ENCODE measurements at regions not wholly inside any gene's neighbourhood (a gene's known extent, or its start where the extent isn't known, plus 50 kb on each side); places are given as distances from the start of the nearest gene placed in this dataset.

DNA sequence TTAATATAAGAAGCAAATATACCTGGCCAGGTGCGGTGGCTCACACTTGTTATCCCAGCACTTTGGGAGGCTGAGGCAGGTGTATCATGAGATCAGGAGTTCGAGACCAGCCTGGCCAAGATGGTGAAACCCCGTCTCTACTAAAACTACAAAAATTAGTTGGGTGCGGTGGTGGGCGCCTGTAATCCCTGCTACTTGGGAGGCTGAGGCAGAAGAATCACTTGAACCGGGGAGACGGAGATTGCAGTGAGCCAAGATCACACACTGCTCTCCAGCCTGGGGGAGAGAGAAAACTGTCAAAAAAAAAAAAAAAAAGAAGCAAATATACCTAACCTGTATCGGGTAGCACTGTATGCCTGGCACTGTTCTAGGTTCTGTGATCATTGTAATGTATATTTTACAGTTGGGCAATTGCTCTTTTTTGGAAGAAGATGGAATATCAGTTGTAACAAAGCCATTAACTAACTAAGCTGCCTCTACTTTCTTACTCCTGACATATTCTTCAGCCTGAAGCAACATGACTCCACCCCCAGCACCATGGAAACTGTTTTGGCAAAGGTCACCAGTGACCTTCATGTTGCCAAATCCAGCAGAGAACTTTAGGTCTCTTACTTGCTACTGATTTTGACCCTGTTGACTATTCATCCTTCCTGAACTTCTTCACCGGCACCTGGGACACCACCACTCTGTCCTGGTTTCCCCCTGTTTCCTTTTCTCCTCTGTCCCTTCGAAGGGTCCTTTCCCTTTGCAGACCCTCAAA, 203.8 kb downstream of the RPLP1 start:
- DNase-seq (ENCODE audit: low read depth): no peak

DNA sequence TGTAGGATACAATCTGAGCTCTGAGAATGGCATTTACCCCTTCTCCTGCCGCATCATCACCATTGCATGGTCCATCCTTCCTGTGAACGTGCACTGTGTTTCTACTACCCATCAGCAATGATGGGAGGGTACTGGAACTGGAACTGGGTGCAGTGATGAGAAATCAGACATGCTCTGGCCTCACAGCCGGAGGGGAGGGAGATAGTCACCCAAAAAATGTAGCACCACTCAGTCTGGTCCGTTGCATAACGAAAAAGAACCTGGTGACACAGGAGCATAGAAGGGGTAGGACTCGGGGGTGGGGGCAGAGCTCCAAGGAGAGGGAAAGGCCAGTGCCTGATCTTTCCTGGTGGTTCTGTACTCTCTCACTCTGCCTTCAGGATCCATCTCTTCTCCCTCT, 205.0 kb downstream of the RPLP1 start:
- no peak for DNase-seq (ENCODE audit: low read depth)

DNA sequence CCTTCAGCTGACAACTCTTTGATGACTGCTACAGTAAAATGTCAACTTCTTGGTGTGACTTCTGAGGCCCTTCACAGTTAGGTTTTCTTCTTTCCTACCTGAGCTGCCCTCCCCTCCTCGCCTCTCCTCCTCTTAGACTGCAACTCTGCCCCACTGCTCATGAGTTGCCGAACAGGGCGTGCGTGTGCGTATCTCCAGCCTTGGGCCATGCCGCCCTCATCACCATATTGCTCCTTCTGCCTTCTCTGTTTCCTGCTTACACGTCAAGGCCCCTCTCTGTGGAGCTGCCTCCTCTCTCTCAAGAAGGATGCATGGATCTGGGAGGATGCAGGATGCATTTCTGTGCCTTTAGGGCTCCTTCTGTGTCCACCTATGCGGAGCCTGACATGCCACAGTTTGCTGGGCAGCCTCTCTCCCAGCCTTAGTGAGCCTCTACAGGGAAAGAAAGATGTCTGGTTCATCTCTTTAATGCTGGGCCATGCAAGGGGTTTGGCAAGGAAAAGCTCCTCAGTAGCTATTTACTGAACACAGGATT, 205.9 kb downstream of the RPLP1 start:
- DNase-seq (ENCODE audit: low read depth): no peak

DNA sequence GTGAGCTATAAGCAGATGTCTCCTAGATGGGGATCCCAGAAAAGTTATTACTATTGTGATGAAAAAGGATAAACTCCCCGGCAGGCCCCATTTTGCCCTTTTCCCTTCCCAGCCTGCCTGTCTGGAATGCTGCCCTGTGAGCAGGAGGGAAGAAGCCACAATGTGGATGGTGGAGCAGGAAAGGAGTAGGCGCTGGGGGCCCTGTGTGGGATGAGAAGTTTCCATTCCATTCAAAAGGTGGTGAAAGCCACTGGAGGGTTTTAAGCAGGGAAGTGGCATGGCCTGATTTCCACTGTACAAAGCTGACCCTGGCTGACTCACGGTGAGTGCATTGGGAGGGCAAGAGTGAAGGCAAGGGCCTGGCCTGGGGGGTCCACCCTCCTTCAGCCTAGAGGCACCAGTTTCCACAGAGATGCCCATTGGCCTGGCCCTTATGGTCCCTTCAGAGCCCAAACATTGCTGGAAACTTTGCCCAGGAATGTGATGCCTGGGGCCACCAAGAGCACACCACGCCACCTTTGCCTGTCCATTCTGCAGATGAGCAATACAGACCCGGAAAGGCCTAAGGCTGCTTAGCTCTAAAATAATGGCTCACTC, 206.9 kb downstream of the RPLP1 start:
- DNase-seq (ENCODE audit: low read depth): no peak

DNA sequence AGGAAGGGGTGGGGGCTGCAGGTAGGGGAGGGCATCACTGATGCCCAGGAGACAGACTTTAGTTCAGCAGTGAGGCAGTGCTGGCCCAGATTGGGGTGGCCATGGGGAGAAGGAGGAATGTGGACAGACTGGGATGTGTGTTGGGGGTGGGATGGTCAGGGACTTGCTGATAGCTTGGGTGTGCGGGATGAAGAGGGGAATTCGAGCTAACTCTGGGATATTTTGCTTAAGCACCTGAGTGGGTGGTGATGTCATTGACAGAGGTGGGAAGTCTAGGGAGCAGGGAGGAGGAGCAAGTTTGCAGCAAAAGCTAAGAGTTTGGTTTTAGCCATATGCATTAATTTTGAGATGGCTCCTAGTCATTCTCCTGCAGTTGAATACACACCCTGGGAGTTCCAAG, 207.5 kb downstream of the RPLP1 start:
- no peak for DNase-seq (ENCODE audit: low read depth)

DNA sequence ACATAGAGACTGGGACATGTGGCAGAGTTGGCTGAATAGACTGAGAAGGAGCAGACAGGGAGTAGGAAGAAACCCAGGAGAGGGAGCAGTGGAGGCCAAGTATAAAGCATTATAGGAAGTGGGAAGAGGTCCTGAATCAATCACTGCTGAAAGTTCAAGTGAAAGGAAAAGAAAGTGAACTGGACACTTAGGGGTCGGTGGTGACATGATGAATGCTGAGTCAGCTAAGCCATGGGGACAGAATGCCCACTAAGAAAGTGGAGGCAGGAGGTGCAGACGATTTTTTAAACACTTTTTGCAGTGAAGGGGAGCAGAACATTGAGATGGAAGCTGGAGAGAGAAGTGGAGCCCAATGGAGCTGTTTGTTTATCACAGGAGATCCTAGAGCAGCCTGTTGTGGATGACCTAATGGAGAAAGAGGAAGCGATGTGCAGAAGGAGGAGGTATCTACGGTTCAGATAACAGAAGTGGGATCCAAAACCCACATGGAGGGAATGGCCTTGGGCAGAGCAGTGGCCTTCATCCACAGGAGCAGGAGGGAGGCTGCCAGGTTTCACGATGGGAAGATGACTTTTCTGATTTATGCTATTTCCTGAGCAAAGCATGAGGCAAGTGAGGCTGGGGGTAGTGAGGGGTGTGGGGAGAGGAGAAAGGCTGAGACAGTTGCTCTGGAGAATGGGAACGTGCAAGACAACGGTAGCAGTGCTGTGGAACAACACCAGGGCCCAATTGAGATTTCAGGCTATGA, 208.2 kb downstream of the RPLP1 start:
- no peak for DNase-seq (ENCODE audit: low read depth)

DNA sequence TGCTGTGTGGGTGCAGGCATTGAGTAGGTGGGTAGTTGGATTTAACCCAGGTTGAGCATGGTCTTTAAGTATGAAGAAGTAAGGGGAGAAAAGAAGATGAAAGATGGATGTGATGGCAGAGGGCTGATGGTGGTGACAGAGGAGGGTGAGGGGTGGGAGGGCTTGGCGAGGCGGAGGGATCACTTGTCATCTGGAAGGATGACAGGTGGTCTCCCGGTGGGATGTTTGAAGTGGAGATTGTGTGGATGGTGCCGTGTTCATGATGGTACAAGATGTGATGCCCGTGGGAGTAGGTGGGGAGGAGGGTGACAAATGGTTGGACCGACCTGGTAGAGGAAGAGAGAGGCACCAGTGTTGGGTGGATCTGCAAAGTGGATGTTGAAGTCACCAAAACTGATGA, 208.8 kb downstream of the RPLP1 start:
- no peak for DNase-seq (ENCODE audit: low read depth)

DNA sequence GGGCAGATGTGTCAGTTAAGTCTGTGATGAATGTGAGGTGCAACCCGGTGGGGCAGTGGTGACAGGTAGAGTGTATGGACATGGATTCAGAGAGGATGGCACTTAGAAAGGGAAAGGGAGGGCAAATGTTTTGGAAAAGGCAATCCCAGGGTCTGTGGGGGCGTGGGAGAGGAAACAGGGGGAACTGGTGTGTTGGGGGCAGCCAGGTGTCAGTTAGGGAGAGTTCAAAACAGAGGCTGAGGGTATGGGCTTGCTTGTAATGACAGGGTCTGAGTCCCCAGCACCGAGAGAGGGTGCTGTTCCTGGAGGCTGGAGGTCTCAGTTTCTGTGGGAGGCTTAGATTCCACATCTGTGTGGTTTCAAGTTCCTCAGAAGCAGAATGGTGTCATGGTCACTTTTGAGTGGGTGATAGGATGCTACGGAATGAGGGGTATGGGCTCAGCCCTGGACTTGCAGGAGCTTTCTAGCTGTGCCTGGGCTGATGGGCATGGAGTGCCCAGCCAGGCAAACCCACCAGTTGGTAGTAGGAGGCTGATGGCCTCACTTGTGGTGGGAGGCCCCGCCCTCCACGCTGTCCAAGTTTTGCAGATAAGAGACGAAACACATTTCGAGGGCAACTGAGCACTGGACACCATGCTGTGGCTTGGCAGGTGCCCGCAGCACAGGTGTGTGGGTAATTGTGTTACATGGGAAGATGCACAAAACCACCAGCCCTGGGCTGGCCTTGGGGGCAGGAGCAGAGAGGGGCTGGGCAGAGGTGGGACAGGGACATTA, 209.4 kb downstream of the RPLP1 start:
- DNase-seq (ENCODE audit: low read depth): no peak

DNA sequence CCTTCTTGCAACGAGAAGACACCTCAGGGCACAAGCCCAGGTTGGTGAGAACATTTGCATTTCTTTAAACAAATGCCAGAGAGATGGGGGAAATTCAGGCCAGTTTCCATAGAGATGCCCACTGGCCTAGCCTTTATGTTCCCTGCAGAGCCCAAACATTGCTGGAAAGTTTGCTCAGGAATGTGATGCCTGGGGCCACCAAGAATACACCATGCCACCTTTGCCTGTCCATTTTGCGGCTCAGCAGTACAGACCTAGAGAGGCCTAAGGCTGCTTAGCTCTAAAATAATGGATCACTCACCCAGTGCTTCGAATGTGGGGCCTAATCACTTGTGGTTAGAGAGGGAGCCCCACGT, 210.0 kb downstream of the RPLP1 start:
- DNase-seq (ENCODE audit: low read depth): no peak

DNA sequence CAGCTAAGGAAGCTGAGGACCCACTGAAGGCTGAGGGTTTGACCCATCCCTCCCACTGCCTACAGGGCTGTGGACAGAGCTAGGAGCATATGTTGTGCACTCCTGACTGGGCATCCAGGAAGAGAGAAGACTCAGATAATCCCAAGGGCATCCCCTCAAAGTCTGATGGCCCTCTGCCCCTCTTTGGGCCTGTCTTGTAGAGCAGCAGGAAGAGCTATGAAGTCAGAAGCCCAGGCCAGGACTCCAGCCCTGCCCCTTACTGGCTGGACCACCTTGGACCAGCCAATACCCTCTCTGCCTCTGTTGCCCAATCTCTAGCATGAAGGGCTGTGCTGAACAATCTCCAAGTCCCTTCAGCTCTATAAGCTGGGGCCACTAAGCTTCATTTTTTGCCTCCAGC, 210.8 kb downstream of the RPLP1 start:
- DNase-seq (ENCODE audit: low read depth): no peak

DNA sequence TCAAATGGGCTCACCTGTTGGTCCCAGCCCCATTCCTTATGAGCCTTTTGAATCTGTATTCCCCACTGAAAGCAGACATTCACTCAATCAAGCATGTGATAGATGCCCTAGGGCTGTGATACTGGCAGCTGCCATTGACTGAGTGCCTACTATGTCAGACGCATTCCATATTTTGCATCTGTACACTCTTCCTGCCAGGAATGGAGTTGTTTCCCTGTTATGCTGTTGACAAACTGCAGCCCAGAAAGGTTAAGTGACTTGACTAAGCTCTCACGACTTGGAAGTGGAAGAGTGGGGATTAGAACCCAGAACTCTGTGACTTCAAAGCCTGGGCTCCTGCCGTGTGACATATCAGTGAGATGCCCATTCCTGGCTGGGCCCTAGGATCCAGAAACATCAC, 211.4 kb downstream of the RPLP1 start:
- no peak for DNase-seq (ENCODE audit: low read depth)

DNA sequence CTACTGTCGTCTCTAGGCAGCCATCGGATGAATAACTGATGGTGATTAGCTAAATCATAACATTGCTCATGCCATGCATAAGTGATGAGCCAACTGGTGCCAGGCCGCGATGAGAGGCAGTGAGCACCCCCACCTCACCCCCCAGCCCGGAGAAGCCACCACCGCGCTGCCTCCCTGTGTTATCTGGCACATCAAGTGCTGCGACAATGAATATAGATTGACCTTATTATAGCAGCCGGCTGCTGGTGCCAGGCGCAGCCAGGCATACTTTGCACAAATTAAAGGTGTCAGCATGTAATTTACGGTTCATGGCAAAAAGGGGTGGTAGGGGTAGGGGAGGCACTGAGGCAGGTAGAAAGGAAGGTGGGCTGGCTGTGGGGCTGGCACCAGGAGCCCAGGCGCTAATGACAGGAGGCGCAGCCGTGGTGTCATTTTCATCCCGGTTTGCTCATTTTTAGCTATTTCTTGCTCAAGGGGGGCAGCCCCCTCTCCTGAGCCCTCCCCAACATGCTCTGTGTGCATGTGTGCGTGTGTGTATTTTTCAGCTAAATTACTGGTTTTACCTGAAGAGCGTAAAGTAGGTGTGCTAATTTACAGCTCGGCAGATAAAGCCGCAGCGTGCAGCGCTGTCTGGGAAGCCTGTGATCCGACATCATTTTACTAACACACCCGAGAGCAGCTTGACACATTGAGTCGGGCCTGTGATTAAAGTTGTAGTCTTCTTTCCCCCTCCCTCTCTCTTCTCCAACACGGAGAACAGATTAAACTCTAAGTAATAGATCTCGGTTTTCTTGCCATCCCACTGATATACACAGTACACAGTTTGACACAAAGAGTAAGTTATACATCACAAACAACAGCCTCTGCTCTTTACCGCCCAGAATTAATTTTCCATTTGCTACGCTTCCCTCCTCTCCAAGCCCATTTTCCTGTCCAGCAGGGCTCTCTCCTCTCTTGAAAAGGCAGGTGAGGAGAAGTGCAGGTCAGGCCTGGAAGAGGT, 212.3 kb downstream of the RPLP1 start:
- DNase-seq (ENCODE audit: low read depth): no peak

DNA sequence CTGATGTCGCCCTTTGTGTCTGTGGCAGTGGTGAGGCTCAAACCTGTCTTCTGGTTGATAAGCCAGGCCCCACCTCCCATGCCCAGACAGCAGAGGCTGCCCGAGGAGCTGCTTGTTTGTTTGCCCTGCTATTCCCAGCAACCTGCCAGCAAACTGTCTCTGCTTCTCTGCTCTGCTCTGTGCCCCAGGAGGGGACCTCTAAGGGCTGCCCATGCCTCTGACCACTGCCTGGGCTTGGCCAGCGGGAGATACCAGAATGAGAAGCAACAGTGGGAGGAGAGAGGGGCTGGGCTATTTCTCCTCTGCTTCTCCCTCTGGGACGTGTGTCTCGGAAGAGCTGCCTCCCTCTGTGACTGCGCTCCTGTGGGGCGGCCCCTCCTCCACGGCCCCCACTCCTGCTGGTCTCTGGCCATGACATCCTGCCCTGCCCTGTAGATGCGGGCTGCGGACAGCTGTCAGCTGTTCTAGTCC, 213.1 kb downstream of the RPLP1 start:
- DNase-seq (ENCODE audit: low read depth): no peak

DNA sequence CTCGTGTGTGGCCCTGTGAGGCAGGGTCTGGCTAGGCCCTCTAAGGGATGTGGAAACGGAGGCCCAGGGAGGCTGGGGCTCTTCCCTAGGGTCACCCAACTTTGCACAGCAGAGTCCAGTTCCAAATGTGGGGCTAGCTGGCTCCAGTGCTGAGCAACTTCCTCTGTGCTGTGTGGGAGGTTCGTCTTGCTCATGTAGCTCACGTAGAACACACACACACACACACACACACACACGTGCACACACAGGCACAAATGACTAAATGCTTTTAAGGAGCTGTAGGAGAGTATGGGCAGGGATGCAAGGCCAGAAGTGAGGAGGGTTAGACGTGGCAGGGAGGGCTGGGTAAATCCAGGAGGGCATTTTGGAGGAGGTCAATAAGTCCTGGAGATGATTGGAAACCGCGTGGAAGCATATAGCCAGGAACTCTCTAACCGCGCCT, 213.8 kb downstream of the RPLP1 start:
- DNase-seq (ENCODE audit: low read depth): no peak

DNA sequence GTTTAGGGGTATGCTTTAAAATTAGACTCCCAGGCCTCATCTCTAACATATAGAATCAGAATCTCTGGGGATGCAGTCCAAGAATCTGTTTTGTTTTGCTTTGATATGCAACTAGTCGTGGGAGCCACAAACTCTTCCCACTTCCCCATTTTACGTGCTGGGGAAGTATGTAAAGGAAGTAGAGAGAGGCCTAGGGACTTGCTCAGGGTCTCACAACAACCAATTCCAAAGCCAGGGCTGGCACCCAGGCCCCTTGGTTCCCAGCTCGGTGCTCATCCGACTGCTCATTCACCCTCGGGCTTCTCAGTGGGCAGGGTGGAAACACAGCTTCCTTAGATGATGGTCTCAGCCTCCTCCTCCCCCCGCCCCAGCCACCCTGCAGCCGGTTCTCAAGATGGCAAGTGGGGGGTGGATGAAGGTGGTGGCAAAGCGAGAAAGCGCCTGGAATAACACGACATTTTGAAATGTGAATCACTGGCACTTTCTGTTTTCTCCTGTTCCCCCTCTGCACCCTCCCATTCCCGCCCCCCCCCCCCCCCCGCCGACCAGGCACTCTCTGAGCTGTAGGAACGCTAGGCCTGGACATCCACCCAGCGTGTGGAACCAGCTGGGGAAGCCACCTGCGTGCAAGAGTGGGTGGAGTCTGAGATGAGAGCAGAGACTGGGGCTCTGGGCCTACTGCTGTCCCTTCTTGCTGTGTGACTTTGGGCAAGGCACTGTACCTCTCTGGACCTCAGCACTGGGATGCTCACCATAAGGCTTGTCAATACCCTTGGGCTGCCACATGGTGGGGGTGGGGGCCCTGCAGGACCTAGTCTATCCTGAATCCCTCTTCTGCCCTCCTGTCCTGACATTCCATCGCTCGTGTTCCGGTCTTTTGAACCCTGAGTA, 214.5 kb downstream of the RPLP1 start:
- no peak for DNase-seq (ENCODE audit: low read depth)

DNA sequence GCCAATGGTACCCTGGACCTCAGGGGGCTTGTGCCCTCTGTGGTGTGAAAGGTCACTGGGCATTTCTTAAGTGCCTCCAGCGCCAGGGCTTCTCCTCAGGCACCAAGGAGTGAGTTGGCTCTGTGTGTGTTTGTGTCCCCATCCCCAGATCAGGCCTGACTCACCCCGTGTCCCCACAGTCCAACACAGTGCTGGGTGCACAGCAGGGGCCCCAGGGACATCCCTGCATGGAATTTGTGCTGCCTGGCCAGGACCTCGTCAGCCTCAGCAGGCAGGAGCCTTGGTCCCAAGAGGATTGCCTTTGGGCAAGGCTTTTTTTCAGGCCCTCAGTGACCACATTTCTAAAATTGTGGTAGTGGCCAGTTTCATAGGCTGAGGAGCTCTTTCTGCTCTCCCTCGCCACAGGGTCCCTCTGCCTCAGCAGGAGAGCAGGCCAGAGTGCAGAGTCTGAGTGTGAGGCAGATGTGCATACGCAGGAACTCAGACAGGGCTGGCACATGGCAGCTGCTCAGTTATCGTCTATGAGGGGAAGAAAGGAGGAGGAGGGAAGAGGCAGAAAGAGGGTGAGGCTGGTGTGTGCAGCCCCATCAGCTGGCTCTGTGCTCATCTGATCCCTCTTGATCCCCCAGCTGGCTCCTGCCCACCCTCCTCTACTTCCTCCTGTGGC, 215.6 kb downstream of the RPLP1 start:
- no peak for DNase-seq (ENCODE audit: low read depth)

DNA sequence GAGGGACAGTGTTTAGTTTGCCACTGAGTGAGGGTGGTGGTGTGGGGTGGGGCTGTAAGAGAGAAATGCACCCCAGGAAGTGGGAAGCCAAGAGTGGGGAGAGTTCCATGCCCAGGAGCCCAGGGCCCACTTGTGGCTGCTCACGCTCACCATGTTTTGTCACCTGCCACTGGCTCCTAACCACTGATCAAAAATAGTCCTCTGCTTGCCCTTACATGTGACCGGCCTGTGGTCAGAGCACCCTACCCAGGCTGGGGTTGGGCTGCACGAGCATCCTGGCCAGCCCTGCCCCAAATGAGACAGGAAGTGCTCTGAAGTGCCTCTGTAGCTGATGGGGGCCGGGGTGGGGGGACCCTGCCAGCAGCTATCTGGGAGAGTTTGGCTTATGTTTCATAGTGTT, 216.3 kb downstream of the RPLP1 start:
- no peak for DNase-seq (ENCODE audit: low read depth)

DNA sequence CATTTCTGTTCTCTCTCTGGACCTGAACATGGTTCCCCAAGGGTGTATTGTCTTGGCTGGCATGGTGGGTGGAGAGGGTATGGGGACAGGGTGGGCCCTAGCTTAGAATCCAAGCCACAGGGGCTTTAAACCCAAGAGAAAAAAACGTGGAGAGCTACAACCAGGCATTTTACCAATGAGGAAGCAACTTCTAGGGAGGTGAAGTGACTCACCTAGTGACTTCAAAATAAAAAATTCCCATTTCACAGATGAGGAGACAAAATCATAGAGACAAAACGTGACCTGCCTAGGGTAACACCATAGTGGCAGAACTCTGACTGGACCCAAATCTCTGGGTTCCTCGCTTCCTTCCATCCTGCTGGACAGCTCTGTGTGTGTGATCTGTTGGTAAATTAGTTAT, 216.8 kb downstream of the RPLP1 start:
- no peak for DNase-seq (ENCODE audit: low read depth)

DNA sequence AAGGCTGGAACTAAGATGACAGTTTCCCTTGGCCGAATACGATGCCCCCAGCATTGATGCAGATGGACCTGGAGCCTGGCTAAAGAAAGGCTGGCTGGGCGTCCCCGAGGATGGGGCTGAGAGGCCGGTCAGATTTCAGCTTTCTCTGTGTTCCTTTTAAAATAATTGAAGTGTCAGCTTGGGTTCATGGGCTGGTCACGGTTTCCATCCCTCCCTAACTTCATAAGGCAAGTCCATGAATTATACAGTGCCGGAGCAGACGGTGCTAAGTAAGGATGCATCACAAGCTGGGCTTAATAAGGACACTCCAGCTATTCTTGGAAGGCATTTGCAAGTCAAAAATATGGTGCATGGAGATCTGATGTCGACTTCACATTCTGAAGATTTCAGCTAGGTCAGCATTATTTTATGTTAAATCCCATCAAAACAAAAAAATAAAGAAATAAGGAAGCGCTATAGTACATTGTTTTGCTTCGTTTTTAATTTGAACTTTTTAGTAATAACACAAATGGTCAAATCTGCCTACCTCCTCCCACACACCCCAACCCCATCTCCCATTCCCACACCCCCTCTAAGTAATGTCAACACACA, 220.8 kb downstream of the RPLP1 start:
- no peak for DNase-seq (ENCODE audit: low read depth)

Measured in stimulated activated CD4-positive, alpha-beta T cell treated with anti-CD3 and anti-CD28 coated beads, Interleukin-2, amount 100 ng/mL, for 4 hours (primary cell).